GM18861 (cell line): ENCODE measurements at regions not wholly inside any gene's neighbourhood (a gene's known extent, or its start where the extent isn't known, plus 50 kb on each side); places are given as distances from the start of the nearest gene placed in this dataset.
"Not testable (repeated sequence)": the region's sequence is repeated elsewhere in the genome, so short reads cannot be mapped to it uniquely, and the experiment has no call there.

Source experiments
- ATAC-seq: cut with Tn5 transposase; IDR thresholded peaks from one replicate; pipeline ENCODE4 v1.9.1; 2021; ENCODE audit not compliant: unreplicated experiment

GRCh38 chr1:190667914-190668313 lies 190.2 kb upstream of the BRINP3 start:
- ATAC-seq, result no peak

- no peak for ATAC-seq
Observed at GRCh38 chr1:190679044-190679443, 201.4 kb upstream of the BRINP3 start.

DNA sequence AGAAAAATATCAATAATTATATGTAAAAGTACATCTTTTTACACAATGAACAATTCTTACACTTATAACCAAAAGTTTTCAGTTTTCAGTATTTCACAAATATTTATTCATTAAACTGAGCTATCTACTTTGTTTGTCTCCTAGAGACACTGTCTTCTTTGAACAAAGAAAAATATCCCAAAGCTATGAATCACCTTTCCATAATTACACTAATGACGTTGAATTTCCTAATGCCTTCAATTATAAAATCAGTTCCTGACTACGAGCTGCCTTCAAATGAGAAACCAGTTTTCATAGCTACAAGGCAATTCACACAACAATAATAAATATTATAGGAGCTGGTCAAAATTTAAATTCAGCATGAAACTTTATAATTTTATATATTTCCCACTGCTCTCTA lies 201.8 kb upstream of the BRINP3 start:
- ATAC-seq, result no peak

- no peak for ATAC-seq
Observed at GRCh38 chr1:190679983-190680382, 202.3 kb upstream of the BRINP3 start.

DNA sequence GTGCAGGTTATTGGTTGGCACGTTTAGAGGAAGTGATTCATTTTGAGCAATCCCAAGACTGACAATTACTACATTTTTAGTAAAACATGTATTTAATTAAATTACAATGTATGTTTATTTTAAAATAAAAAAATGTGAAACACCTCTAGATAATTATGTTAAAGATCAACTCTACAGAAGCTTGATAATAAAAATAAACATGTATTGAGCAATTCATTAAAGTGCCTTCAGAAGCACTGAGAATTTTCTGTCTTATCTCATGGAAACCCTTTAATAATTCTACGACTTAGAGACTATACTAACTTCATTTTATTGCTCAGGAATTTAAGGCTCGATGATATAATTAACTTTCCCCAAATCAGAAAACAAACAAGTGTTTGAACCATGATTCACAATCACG lies 208.0 kb upstream of the BRINP3 start:
- no peak for ATAC-seq

GRCh38 chr1:190688096-190688495 lies 210.4 kb upstream of the BRINP3 start:
- no peak for ATAC-seq

DNA sequence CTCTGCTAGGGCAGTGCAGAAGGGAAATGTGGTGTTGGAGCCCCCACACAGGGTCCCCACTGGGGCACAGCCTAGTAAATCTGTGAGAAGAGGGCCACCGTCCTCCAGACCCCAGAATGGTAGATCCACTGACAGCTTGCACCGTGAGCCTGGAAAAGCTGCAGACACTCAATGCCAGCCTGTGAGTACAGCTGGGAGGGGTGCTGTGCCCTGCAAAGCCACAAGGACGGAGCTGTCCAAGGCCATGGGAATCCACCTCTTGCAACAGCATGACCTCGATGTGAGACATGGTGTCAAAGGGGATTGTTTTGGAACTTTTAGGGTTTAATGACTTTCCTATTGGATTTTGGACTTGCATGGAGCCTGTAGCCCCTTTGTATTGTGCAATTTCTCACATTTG lies 220.8 kb upstream of the BRINP3 start:
- not testable (repeated sequence) for ATAC-seq

DNA sequence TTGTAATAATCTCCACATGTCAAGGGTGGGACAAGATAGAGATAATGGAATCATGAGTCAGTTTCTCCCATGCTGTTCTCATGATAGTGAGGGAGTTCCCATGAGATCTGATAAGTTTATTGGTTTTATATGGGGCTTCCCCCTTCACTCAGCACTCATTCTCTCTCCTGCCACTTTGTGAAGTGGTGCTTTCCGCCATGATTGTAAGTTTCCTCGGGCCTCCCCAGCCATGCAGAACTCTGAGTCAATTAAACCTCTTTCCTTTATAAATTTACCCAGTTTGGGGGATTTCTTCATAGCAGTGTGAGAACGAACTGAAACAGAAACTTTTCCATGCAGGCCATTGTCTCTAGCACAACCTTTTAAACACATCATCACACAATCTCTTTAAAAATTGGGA lies 221.5 kb upstream of the BRINP3 start:
- no peak for ATAC-seq

DNA sequence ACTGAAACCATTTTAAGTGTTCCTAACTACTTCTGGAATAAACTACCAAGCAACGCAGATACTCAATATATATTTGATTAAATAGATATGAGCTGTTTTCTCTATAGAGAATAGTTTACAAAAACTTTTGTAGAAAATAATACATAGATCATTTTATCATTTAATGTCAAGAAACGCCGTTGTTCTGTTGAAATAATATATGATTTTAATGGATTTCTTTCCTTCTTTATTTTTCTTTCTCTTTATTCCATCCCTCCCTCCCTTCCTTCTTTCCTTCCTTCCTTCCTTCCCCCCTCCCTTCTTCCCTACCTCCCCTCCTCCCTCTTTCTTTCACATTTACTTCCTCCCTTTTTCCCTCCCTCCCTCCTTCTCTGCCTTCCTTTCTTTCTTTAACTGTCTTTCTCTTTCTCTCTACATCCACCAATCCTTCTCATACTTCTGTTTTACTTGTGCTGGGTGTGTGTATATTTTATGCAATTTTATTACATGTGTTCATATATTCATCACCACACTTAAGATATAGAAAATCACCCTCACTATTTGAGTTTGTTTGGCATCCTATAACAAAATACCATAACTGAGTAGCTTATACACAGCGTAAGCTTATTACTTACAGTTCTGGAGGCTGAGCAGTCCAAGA lies 230.9 kb upstream of the BRINP3 start:
- no peak for ATAC-seq

DNA sequence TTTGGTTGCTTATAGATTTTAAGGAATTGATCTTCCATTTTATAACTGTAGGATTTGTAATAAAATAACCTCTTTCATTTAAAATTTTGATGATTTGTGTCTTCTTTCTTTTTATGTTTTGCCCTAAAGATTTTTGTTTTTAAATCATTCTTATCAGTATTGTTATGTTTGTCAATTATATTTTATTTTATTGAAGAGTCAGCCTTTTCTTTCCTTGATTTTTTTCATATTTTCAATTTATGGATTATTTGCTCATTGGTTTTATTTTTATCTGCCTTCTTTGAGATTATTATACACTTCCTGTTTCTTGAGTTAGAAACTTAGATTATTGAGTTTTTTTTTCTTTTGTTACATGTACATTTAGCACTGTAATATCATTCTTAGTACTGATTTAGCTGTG lies 233.4 kb upstream of the BRINP3 start:
- no peak for ATAC-seq

DNA sequence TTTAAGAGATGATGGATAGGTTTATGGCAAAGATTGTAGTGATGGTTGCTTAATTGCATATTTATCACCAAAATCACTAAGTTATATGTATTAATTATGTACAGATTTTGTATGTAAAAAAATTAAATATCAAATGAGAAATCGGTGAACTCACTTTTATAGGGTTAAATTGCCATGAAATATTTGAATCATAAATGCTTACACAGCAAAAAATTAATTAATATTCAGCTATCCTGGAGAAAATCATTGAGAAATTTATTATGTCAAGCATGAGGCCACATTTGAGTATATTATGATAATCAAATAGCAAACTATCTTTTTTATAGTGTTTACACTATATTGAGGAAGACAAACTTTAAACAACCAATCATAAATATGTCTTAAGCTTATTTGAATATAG lies 239.4 kb upstream of the BRINP3 start:
- ATAC-seq, result no peak

DNA sequence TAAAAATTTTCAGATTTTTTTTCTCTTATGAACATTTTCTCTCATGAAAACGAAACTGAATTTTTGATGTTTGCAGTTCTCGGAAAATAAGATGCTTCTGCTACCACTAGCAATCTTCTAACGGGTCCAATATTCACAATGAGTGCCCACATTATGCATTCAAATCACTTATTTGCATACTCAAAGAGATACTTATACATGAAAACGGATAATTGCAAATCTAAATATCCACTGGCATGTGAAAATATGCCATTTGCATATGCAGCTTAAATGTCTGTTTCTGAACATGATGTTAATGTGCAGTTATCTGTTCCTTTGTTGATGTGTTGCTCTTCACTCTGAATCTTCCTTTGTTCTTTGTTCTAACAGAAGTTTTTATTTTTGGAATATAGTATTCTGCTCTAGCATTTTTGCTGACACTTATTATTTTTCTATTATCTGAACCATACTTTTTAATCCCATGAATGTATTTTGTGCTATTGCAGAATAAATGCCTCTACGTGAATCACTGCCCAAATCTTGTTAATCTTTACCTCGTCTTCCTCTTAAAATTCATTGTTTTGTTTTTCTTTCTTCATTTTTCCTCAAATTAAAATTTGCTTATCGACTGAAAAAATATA lies 259.4 kb upstream of the BRINP3 start:
- no peak for ATAC-seq

DNA sequence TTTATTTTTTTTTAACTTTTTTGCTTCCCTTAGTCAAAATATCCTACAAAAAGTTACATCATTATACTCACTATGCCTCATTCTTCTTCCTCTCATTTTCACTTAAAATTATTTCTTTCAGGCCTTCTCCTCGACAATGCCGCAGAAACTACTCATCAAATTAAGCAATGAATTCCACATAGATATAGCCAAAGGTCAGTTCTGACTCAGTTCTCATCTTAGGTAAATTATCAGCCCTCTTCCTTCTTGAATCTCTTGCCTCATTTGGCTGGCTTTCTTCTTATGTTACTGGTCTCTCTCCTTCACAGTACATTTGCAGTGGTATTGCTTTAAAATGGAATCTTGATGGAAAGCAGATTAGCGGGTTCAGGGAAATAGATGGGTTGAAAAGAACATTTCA lies 260.7 kb upstream of the BRINP3 start:
- no peak for ATAC-seq

DNA sequence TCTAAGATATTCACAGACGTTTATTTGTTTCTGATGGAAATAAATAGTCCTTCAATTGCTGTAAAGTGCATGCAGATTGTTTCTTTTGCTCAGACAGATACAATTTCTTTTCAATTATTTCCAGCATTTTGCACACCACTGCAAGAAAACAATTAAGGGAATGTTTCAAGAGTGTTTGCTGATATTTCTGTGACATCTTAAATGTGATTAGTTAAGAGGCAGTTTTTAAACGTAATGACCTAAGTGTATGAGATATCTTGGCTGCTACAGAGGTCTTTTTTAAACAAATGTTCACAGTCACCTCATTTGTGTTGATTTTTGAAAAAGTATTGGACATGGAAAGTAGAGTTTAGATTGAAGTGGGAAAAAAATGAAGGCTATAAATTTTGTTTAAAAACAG lies 262.3 kb upstream of the BRINP3 start:
- ATAC-seq, result no peak

GRCh38 chr1:190747704-190748103 lies 270.0 kb upstream of the BRINP3 start:
- no peak for ATAC-seq

GRCh38 chr1:190752131-190752530 lies 274.5 kb upstream of the BRINP3 start:
- no peak for ATAC-seq

DNA sequence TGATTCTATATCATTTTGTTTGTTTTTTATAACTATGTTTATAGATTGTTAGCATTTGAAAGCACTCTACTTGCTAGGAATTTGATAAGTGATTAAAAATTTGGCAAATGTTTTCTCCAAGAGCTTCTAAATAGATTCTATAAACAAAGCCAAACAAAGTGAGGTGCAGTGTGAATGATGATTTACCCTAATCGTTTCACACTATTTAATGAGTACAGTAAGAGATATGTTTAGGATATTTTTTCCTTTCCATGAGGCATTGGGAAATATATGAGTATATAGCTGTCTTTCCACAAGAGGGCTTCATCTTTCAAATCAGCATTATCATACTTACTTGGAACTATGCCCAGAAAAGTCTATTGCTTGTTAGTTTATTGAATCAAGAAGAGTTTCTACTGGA lies 277.0 kb upstream of the BRINP3 start:
- ATAC-seq, result no peak

DNA sequence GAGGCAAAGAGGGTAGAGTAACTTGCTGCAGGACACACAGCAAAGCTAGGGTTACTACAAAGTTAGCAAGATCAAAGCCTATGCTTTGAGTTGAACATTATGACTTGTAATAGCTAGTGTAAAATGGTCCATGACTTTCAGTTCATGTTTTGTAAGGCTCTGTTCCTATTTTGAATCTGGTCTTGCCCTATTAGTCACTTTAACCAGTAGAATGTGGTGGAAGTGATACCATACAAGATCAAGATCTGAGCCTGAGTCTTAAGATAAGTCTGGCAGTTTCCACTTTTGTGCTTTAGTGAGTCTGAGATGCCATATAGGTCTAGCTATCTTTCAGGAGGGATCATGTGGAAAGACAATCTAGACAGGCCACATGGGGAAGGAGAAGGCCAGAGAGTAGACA lies 282.1 kb upstream of the BRINP3 start:
- ATAC-seq, result peak; percentile 90

GRCh38 chr1:190762325-190762724 lies 284.7 kb upstream of the BRINP3 start:
- no peak for ATAC-seq

- no peak for ATAC-seq
Observed at GRCh38 chr1:190792873-190793272, 315.2 kb upstream of the BRINP3 start.

DNA sequence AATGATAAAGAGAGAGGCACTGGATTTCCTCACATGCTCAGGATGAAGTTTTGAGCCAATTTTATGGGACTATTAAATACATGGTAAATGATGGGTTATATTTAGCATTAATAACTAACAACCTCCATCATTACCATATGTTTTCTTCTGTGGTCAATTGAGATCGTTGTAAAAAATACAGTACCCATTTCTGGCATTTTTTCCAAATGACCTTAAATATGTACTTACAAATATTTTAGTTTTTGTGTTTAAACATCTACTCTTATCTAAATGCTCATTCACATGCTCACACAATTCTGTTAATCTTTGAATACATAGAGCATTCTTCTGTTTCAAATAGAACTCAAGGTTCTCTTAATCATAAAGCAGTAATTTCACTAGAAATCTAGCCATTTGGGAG lies 330.0 kb upstream of the BRINP3 start:
- no peak for ATAC-seq

GRCh38 chr1:190808035-190808434 lies 330.4 kb upstream of the BRINP3 start:
- ATAC-seq, result no peak

DNA sequence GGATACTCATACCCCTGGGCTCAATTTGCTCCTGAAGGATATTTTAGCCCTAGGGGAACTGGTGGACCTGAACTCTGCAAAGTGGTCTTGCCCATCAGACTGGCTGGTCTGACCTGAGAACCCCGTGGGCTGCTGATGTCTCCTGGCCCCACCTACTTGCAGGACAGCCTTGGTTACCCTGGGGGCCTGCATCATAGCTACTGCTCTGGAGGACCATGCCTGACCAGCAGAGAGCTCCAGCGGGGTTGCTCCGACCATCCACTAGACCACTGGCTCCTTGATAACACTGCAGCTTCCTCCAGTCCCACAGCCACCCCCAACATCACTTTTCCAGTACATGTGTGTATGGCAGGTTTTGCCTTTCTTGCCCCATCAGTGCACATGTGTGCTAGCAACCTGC lies 331.6 kb upstream of the BRINP3 start:
- no peak for ATAC-seq
